HFFc6 (cell line): ENCODE measurements at regions not wholly inside any gene's neighbourhood (a gene's known extent, or its start where the extent isn't known, plus 50 kb on each side); places are given as distances from the start of the nearest gene placed in this dataset.
A peak's percentile ranks its signal among the peaks of the same experiment; 100 is the strongest.

ENCODE experiments used
- DNase-seq: peaks from one replicate; pipeline ENCODE4 v3.0.0-alpha.2; 2018
- H3K27ac Mint-ChIP-seq: 2 replicates; pipeline ENCODE4 v1.8.0; 2020; ENCODE audit warnings: mild to moderate bottlenecking, mixed read lengths
- H3K27me3 Mint-ChIP-seq: 2 replicates; pipeline ENCODE4 v1.8.0; 2021; ENCODE audit warnings: mild to moderate bottlenecking, moderate library complexity, mixed read lengths; ENCODE audit not compliant: insufficient read depth
- H3K36me3 Mint-ChIP-seq: 2 replicates; pipeline ENCODE4 v1.8.0; 2021; ENCODE audit warnings: low read depth, mixed read lengths
- H3K4me1 Mint-ChIP-seq: 2 replicates; pipeline ENCODE4 v1.8.0; 2020; ENCODE audit warnings: low read depth, mixed read lengths
- H3K4me3 Mint-ChIP-seq: 2 replicates; pipeline ENCODE4 v1.8.0; 2020; ENCODE audit warnings: mild to moderate bottlenecking, moderate library complexity, mixed read lengths
- H3K9me3 Mint-ChIP-seq: 2 replicates; pipeline ENCODE4 v1.8.0; 2020; ENCODE audit warnings: mild to moderate bottlenecking, mixed read lengths
- TF ChIP-seq, protein P1 (sequence below): fragments of 200-600 bp; sonication (generic); IDR thresholded peaks from 2 replicates; pipeline ENCODE4 v1.5.0; 2021; ENCODE audit warnings: antibody characterized with exemption, mild to moderate bottlenecking

GRCh38 chr2:152240559-152241231 lies 65.1 kb upstream of the STAM2 start:
- Mint-ChIP-seq H3K27me3 (no peaks in the 10 kb centered on the region), H3K27ac (peak overlapping the region; percentile 22), H3K4me3 (no peak overlapping the region), H3K4me1 (peaks cover 38% of the 10 kb centered on the region), H3K36me3 (peaks cover 8% of the 10 kb centered on the region), H3K9me3 (peaks cover 18% of the 10 kb centered on the region)
- TF ChIP-seq, protein P1, sequence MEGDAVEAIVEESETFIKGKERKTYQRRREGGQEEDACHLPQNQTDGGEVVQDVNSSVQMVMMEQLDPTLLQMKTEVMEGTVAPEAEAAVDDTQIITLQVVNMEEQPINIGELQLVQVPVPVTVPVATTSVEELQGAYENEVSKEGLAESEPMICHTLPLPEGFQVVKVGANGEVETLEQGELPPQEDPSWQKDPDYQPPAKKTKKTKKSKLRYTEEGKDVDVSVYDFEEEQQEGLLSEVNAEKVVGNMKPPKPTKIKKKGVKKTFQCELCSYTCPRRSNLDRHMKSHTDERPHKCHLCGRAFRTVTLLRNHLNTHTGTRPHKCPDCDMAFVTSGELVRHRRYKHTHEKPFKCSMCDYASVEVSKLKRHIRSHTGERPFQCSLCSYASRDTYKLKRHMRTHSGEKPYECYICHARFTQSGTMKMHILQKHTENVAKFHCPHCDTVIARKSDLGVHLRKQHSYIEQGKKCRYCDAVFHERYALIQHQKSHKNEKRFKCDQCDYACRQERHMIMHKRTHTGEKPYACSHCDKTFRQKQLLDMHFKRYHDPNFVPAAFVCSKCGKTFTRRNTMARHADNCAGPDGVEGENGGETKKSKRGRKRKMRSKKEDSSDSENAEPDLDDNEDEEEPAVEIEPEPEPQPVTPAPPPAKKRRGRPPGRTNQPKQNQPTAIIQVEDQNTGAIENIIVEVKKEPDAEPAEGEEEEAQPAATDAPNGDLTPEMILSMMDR, result no peak
- peak; percentile 84 for DNase-seq

DNA sequence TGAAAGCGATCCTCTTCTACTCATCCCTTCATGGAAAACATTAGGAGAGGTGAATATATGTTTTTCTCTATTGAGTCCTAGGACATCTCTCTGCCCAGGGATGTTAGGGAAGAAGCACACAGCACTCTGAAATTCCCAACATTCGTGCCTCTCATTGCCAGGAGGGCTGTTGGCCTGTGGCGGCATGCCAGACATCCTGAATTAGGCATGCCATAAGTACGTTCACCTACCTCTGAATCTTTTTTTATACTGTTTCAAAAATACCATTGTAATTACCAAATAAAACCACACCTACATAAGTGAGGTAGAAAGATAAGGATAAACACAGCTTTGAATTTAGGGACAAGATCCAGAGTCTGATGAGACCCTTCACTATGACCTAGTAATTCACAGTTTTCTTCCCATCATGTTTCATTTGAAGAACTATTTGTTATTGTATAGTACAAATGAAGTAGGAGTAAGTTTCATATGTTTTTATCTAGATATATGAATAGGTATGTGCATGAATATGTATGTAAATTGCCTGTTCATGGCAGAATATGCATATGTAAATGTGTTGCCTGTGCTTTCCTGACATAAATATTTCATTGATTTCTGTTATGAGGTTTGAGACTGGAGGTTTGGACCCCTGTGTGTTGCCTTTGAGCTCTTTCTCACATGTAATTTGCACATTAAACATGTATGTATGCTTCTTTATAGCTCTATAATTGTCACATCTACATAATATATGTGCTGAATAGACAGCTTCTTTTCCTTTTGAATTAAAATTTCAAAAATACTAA lies 66.6 kb upstream of the STAM2 start:
- DNase-seq, result no peak
- no peak overlapping the region for H3K4me3 Mint-ChIP-seq
- TF ChIP-seq, protein P1, result no peak
- no peaks in the 10 kb centered on the region; the same call in 1 of the 2 replicates for H3K27me3 Mint-ChIP-seq
- H3K36me3 Mint-ChIP-seq, result peaks cover 8% of the 10 kb centered on the region
- peaks cover 45% of the 10 kb centered on the region for H3K4me1 Mint-ChIP-seq
- peaks cover 18% of the 10 kb centered on the region for H3K9me3 Mint-ChIP-seq
- H3K27ac Mint-ChIP-seq, result no peak overlapping the region

DNA sequence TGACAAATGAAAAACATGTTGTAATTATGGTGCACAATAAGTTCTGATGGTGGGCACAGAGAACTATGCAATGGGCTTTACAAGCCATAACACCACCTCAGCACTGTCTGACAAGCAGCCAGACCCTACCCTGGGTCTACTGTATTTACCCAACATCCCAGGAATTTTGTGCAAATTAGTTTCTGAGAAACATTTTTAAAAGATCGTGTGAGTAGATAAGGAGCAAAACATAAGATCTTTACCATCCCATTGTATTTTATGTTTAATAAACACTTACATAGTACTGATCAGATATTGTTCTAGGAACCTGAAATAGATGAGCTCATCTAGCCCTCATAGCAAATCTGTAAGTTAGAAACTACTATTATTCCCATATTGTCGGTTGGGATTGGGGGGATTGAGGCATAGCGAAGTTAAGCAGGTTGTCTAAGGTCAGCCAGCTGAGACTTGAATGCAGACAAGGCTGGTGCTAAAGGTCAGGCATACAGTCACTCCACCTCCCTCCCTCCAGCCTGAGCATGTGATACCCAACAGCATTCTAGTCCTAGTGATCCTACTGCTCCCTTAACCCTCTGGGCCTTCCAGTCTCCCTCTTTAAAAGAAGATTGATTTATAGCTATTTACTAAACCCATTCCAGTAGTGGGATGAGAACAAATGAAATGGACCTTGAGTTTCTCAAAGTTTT lies 67.4 kb upstream of the STAM2 start:
- peaks cover 49% of the 10 kb centered on the region for H3K4me1 Mint-ChIP-seq
- H3K9me3 Mint-ChIP-seq, result peaks cover 18% of the 10 kb centered on the region
- H3K4me3 Mint-ChIP-seq, result no peak overlapping the region
- H3K27me3 Mint-ChIP-seq, result no peaks in the 10 kb centered on the region; the same call in 1 of the 2 replicates
- no peak for DNase-seq
- TF ChIP-seq, protein P1, result no peak
- H3K36me3 Mint-ChIP-seq, result peaks cover 8% of the 10 kb centered on the region
- no peak overlapping the region for H3K27ac Mint-ChIP-seq

DNA sequence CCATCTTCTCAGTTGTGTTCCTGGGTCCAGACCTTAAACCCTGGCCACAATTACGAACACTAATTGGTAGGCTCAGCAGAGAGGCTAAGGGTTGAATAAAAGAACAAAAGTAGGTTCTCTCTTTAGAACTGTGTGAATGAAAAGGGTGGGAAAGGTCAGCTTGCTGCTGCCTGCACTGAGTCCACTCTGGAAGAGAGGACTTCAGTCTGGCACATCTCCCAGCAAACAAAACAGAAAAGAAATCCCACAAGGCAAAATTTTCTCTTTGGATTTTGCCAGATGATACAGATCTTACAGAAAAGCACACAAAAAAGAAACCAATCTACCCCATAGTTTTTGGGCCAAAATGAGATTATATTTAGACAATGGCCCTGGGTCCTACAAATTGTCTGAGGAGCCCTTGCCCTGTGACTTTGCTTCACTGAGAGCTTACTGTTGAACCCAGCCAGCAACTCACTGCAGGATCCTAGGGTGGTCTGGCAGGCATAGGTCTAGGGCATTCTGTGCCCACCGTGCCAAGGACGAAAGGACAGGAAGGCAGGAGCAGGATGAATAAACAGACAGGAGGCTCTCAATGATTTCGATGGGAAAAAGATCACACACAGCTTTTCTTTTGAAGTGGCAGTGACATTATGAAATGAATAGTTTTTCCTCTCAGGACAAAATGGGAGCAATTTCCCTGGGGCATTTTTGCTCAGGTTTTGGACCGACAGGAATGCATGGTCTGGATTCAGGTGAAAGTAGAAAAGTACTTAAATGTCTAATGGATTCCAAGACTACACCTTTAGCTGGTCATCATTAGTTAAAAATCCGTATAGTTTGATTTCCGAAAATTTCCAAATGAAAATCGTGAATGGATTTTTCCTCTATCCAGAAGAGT lies 68.4 kb upstream of the STAM2 start:
- Mint-ChIP-seq H3K4me1 (peaks cover 51% of the 10 kb centered on the region), H3K27me3 (no peaks in the 10 kb centered on the region; the same call in 1 of the 2 replicates), H3K9me3 (peaks cover 18% of the 10 kb centered on the region), H3K36me3 (peaks cover 8% of the 10 kb centered on the region), H3K4me3 (no peak overlapping the region), H3K27ac (no peak overlapping the region)
- TF ChIP-seq, protein P1, result no peak
- DNase-seq, result no peak

DNA sequence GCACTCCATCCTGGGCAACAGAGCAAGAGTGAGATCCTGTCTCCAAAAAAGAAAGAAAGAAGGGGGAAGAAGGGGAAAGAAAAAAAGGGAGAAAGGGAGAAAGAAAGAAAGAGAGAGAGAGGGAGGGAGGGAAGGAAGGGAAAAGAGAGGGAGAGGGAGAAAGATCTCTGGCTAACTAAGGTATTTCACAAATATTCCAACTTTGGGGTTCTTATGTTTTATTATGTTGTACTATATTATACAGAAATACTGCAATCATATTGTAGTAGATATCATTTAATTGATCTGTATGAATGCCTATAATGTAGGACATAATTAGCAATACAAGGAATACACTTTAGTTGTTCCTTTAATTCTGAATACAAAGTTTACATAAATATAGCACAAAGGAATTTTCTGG lies 70.1 kb upstream of the STAM2 start:
- Mint-ChIP-seq H3K4me3 (no peak overlapping the region), H3K9me3 (peaks cover 1% of the 10 kb centered on the region), H3K36me3 (peaks cover 1% of the 10 kb centered on the region), H3K27me3 (no peaks in the 10 kb centered on the region; the same call in 1 of the 2 replicates), H3K27ac (no peak overlapping the region), H3K4me1 (peaks cover 49% of the 10 kb centered on the region)
- no peak for DNase-seq
- TF ChIP-seq, protein P1, result no peak
